GM19023 (cell line): ENCODE measurements at regions not wholly inside any gene's neighbourhood (a gene's known extent, or its start where the extent isn't known, plus 50 kb on each side); places are given as distances from the start of the nearest gene placed in this dataset.

Experiments used
- ATAC-seq: cut with Tn5 transposase; IDR thresholded peaks from one replicate; pipeline ENCODE4 v1.9.1; 2021; ENCODE audit warnings: mild to moderate bottlenecking, moderate library complexity; ENCODE audit not compliant: unreplicated experiment

DNA sequence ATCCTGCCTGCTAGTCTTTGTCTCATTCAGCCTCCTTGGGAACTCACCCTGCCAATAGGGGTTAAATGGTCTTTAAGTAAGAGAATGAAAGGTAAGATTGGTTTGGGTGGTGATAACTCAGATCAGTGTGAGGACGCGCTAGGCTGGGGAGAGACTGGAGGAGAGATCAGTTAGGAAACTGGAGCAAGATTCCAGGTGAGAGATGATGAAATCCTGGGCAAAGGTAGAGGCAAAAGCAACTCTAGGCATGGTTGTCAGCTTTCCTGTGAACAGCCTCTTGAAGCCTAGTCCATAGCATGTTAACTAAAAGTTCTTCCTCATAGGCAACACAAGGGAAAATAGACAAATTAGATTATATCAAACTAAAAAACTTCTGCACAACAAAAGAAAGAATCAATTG is 145.2 kb upstream of the ANKRD28 start:
- no peak for ATAC-seq

DNA sequence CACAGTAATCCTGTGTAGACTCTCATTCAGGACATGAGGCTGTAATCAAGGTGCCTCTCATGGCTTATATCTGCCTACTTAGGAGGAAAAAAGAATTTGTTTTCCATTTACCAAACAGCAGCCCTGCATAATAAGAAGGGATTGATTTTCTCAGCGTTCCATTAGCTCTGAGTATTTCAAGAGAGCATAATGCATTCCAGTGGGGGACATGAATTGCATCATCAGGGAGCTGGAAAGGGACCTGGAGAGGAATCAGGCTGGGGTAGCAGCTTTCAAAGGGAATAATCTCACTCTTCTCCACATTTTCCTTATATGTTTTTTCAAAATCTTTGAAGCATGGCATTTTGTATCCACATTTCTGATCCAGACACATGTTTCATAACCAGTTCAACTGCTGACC is 150.6 kb upstream of the ANKRD28 start:
- no peak for ATAC-seq

DNA sequence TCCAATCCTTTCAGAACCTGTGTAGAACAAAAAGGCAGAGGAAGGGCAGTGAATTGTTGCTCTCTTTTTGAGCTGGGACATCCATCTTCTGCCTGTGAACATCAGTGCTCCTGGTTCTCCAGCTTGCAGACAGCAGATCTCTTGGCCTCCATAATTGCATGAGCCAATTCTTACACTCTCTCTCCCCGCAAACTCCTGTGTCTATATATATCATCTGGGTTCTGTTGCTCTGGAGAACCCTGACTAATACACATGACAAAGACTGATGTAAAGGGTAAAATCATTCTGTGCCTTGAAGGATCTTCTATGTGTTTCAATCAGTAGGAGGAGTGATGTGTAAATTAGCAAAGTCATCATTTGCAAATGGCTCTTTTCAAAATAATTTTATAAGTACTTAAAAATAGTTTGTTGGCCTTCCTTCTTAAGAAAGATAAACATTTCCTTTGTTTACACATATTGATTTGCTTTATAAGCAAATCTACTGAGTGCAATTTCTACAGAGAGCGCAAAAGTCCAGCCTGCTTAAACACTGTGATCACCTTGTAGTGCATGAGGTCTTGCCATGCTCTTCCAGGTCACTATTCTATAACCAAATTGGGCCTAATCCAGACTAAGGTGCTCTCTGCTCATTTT is 154.9 kb upstream of the ANKRD28 start:
- no peak for ATAC-seq

DNA sequence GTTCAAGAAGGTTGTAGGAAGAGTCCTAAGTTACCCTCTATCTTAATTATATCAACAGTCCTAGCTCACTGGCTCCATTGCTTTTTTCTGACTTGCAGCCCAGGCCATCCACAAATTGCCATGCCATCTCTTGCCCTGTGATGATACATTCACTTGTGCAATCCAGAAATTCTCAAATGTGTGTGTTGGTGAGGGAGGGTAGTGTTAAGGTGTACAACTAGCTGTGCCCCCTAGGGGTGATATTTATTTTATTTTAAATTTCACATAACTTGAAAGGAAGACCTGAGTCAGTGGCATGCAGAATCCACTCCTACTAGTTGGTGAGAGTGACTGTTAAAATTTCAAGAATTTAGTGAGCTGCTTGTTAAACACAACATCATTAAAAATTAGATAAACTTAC is 156.1 kb upstream of the ANKRD28 start:
- no peak for ATAC-seq

DNA sequence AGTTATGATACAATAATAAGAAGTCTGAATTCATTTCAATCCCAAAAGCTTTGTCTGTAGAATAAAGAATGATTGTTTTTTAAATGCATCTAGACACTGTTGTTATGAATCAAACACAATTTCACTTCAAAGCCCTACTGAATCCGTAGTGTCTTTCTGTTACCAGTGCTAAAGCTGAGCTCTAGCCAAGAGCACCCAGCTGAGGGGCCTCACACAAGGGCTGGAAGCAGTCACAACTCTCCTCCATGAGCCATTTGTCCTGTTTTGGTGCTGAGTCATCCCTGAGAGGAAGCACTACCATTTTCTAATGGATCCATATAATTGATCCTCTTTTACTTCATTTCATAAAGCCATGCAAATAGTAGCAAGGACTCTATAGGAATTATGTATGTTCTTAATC is 158.2 kb upstream of the ANKRD28 start:
- no peak for ATAC-seq

DNA sequence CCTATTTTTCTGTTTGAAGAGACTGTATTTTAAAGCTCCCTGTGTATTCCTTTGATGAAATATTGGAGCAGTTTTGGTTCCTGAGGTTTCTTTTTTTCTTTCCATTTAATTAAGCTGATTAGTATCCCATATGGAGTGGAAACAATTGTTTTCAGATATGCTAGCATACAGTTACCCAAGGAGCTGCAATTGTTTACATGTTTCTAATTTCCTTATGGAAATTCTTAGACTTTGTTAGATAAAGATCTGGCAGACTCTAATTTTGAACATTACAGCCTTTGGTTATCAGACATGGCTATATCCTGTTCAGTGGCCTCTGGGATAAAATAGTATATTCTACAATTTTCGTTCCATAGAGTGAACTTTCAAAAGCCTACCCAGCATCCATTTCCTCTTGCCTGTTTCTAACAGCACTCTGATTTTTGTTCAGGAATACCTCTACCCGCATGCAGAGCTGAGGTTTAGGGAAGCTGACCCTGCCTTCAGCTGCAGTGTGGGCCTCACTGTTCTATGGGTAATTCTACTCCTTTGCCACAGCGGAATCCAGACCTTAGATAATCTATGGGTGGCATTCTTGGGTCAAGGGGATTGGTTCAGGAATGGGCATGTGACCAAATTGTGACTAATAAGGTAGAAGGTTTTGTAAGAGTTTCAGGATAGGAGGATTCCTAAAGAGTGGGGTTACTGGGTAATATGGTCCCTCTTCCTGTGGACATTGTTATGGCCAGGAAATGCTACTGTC is 161.1 kb upstream of the ANKRD28 start:
- ATAC-seq, result no peak

DNA sequence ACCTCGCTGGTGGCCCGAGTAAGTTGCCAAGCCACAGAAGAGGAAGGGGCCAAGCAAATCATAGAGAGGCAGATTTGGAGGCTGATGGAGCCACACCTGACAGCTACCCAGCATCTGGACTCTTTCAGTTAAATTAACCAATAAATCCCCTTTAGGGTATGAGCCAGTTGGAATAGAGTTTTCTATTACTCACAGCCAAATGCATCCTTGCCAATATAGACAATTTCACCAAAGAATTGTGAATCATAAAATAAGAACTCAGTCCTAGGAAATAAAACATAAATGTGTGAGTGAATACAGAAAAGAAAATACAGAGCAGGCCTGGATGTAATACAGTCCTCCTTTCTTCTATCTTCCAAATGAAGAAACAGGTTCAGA is 161.6 kb upstream of the ANKRD28 start:
- no peak for ATAC-seq

DNA sequence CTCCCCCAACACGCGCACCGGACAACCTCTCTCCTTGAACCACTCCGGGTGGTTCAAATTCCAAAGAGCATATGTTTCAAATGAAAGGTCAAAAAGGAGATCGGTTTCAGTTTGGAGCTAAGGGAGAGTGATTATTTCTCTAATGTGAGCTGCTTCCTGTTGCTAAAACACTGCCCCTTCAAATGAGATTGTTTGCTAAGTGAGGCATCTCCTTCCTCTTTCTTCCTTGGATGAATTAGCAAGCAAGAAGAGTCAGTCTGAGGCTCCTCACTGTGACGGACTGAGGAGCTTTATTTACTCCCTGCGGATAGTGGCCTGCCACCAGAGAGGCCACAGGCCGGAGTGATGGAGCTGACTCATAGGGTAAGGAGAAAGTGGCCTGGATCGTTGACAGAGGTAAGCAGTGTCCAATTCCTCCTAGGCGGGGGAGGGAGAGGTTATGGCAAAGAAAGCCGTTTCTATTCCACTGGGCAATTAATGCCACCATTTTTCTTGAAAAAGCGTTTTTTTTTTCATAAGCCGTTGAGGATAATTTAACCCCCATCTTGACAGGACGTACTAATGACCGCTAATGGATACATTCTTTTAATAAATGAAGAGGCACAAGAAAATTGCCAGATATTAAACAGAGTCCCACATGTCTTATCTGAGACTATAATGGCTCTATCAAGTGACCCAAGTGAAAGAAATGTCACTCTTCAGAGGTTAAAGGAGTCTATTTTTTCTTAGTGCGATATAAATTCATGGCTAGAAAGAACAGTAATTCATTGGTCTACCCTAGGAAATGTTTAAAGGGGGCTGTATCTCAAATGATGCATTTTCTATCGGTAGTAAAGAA is 167.0 kb upstream of the ANKRD28 start:
- no peak for ATAC-seq

DNA sequence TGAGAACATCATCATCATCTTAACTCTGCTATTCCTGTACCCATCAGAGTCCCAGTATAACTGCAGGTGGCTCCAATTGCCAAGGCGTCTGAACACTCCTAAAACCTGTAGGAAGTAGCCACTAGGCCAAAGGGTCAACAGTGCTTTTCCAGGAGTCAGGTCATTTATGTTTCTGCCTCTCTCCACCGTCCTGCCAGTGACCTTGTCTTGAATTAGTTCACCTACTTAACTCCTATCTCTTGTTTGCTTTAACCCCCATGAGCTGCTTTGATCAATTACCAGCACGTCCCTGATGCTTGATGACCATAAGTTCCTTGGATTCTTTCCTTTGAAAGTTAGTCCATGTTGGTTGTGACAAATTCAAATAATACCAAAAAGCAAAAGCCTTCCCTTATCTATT is 169.8 kb upstream of the ANKRD28 start:
- ATAC-seq, result no peak

DNA sequence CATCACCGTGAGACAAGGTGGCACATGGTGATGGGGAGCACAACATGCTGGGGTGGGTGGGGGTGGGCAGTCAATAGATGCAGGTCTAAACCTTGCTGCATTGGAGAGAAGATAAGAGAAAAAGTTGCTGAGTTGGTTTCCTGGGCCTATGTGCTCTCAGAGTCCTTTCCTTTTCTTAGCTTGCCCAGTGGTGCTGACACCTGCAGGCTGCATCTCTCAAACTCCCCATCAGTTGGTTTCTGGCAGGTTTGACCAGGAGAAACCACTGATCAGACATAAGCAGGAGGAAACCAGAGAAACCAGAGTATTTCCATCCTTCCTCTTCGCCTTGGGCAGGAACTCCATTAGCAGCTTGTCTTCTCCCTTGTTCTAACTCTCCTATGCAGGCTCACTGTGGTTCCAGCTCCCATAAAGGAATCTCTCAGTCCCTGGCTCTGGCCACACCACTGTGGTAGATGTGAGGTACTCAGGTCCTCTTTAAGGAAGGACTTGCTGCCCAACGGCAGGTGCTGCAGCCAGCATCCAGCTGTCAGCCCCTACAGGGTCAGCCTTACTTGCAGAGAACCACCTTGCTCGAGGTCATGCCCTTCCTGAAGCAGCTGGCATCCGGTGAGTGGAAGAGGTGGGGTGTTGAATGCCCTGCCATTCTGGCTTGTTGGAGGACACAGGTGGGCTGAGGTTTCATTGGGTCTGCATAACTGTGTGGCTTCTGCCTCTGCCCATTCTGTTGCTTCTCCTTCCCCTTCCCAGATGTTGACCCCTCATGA is 172.3 kb upstream of the ANKRD28 start:
- no peak for ATAC-seq

DNA sequence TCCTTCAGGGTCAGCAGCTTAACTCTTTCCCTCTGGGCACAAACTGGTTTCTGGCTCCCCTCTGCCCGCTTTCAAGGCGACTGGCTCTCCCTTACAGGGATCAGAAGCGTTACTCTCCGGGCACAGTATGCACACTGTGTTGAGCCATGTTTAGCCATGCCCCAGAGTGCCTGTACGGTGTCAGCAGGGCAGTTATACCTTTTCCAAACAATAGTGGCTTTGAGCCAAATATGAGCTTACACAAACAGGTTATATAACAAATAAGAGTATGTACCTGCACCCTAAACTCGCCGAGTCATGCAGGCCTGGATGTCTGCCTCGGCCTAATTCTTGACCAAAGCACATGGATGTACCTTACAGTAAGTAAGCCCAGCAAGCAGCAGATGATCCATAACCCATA is 175.6 kb upstream of the ANKRD28 start:
- ATAC-seq, result no peak

DNA sequence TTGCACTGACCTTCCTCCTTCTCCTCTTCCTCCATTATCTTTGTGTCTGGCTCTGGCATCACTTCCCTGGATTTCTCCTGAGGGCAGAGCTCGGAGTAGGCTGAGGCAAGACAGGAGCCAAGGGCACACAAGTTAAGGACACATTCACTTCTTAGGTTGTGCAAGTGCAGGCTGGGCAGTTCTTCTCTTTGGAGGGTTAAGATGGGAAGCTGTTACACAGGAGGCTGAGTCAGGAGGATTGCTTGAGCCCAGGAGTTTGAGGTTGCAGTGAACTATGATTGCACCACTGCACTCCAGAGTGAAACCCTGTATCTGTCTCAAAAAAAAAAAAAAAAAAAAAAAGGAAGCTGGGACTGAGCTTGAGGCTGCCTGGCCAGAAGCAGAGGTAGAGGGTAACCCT is 176.2 kb upstream of the ANKRD28 start:
- ATAC-seq, result no peak

DNA sequence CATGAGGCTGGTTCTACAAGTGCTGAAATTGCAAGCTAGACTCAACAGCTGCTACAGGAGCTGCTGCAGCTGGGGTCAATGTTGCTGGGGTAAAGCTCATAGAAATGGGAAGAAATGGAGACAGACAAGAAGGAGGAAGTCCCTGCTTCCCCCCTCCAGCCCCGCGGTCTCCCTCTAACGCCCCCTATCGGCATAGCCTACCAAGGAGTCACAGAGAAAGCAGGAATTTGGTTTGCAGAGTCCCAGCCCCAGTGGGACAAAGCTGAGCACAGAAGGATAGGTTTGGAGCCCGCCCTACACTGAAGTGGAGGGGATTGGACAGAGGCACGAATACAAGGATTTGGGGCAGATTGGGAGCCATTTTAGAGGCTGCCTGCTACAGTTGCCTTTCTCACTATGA is 176.9 kb upstream of the ANKRD28 start:
- ATAC-seq, result no peak

DNA sequence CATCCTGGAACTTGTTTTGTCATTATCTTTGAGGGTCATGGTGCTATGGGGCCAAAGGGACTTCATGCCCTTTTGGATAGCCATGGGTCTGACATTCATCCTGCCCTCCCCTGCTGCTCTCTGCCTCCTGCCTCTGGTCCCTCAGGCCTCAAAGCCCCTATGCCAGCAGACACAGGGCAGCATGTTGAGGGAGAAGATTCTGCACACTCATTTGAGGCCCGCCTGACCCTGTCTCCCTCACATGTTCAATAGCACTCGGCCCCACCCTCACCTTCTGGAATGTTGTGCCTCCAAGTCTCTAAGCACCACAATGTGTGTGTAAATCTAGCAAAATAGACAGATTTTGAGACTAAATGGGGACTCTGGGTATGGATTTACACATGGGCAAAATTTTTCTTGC is 178.7 kb upstream of the ANKRD28 start:
- no peak for ATAC-seq

DNA sequence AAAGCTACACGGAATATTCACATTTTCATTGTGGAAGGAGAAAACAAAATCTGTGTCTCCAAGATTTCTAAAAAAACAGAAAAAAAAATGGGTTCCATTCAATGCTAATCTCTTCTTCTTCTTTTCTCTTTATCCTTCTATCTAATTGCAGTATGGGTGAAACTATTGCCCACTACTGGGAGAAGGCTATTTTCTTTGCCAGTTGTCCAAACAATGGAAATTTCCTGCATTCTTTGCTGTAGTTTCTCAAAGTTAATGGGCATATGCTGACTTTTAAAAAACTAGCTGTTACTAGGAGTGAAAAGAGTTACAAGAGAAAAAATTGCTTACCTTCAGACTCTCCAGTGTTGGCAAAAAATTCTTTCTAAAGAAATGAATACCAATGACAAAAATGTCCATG is 179.3 kb upstream of the ANKRD28 start:
- no peak for ATAC-seq

DNA sequence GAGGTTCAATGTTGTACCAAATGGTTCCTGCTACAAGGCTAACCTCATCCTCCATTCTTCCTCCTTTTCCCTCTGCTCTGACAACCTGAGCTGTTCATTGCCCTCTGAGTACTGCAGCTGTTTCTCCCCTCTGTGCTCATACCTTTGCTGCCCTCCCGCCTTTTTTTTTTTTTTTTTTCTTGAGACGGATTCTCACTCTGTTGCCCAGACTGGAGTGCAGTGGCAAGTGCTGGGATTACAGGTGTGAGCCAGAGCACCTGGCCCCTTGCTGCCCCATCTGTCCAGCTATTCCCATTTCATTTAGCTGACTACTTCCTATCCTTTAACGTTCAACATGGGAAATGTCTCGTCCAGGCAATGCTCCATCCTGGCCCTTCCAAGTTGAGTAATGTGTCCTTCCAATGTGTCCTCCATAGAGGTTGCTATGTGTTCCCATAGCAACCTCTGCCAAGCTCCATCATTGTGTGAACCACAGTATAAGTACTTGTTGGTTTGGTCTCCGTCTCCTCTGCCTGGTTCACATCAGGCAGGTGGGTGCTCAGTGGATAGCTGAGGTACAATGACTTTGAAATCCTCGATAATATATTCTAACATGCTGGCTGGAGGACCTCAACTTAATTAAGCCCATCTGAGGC is 179.9 kb upstream of the ANKRD28 start:
- ATAC-seq, result no peak

DNA sequence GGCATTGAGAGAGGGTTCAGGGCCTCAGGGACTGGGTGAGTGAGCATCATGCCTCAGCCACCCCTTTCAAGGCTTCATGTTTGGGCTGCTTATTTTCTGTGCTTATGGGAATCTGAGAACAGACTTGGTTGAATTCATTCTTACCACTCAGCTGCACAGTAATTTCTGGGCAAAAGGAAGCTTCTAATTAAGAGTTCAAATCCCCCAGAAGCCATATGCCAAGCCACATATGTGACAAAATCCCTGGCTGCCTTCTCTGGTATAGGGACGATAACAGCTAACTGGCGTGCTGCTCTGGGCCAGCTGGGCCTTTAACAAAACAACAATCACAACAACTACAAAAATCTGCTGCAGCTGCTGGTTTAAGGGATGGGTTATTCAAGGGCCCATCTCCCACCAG is 181.0 kb upstream of the ANKRD28 start:
- ATAC-seq, result no peak

DNA sequence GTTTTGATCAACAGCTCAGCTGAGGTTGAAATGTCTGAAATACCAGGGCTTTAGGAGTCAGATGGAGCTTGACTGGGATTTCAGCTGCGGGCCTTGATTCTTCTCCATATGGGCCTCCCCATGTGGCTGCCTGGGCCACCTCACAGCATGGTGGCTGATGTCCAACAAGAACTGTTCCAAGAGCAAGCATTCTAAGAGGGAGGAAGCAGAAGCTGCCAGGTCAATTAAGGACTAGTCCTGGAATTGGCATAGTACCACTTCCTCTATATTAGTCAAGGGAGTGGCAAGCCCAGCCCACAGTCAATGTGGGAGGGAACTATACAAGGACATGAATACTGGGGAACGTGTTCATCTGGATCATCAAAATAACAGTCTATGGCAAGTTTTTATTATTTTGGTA is 181.7 kb upstream of the ANKRD28 start:
- no peak for ATAC-seq

DNA sequence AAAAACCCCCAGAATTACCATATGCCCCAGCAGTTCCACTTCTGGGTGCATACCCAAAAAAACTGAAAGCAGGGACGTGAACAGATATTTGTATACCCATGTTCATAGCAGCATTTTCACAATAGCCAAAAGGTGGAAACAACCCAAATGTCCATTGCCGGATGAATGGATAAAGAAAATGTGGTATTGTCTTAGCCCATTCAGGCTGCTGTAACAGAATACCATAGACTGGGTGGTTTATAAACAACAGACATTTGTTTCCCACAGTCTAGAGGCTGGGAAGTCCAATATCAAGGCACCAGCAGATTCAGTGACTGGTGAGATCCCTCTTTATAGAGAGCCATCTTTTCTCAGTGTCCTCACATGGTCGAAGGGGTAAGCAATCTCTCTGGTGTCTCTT is 182.1 kb upstream of the ANKRD28 start:
- no peak for ATAC-seq

DNA sequence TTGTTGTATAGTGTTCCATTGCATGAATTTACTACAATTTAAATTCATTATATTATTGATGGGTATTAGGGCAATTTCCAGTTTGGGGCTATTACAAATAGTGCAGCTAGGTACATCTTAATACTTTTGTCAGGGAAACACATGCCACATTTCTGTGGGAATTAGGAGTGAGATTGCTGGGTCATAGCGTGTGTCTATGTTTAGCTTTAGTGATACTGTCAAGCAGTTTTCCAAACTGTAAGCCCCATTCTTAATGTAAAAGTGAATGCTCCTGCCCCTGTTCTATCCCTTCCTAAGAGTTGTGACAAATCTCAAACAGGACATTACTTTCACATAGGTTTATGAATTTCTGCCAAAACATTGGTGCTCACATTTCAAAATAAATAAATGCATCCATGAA is 184.5 kb upstream of the ANKRD28 start:
- ATAC-seq, result no peak

DNA sequence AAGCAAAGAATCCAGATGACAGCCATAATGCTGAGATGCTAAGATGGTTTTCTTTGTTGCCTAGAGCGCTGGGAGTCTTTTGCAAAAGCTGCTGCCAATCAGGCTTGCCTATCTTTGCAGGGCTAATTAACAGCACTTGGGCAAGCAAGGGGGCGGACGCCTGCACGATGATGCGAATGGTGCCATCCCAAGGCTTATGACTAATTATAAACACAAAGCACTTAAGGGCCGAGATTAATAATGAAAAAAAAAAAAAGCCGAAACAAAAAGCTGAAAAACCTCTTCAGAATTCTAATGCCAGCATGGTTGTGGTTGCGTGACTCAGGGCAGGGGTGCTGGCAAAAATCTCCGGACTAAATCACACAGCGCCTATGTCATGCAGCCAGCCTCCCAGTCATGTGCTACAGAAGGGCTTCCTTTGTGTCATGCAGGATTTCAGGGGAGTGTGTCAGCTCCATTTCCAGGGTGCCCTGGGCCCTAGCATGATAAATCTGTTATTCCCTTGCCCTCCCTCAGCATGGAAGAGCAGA is 185.0 kb upstream of the ANKRD28 start:
- ATAC-seq, result no peak
